GM13977 (cell line): ENCODE measurements at regions not wholly inside any gene's neighbourhood (a gene's known extent, or its start where the extent isn't known, plus 50 kb on each side); places are given as distances from the start of the nearest gene placed in this dataset.

Experiments
- DNase-seq: peaks from one replicate; pipeline ENCODE4 v3.0.0; 2012; ENCODE audit warnings: low spot score
- in situ Hi-C: fragments of 300-500 bp; cut with MboI; formaldehyde crosslinking; loops from one replicate; pipeline ENCODE4 v1.12.0; 2022; ENCODE audit warnings: low sequenced_read_pairs, low pct_unique_long_range_greater_than_20kb, mixed read lengths, inconsistent platforms; ENCODE audit not compliant: unreplicated experiment
- TF ChIP-seq, protein P1 (sequence below): IDR thresholded peaks from 2 replicates; pipeline ENCODE4 v1.5.1; 2012; ENCODE audit warnings: mild to moderate bottlenecking, control low read depth; ENCODE audit not compliant: insufficient read depth; ENCODE audit errors: extremely low read depth, missing control alignments

- TF ChIP-seq, protein P1, sequence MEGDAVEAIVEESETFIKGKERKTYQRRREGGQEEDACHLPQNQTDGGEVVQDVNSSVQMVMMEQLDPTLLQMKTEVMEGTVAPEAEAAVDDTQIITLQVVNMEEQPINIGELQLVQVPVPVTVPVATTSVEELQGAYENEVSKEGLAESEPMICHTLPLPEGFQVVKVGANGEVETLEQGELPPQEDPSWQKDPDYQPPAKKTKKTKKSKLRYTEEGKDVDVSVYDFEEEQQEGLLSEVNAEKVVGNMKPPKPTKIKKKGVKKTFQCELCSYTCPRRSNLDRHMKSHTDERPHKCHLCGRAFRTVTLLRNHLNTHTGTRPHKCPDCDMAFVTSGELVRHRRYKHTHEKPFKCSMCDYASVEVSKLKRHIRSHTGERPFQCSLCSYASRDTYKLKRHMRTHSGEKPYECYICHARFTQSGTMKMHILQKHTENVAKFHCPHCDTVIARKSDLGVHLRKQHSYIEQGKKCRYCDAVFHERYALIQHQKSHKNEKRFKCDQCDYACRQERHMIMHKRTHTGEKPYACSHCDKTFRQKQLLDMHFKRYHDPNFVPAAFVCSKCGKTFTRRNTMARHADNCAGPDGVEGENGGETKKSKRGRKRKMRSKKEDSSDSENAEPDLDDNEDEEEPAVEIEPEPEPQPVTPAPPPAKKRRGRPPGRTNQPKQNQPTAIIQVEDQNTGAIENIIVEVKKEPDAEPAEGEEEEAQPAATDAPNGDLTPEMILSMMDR, result no peak
- no peak for DNase-seq
- in situ Hi-C loops, result no loop called here
These were observed 253.8 kb downstream of the GPD2 start for GRCh38 chr2:156689939-156690338.

DNA sequence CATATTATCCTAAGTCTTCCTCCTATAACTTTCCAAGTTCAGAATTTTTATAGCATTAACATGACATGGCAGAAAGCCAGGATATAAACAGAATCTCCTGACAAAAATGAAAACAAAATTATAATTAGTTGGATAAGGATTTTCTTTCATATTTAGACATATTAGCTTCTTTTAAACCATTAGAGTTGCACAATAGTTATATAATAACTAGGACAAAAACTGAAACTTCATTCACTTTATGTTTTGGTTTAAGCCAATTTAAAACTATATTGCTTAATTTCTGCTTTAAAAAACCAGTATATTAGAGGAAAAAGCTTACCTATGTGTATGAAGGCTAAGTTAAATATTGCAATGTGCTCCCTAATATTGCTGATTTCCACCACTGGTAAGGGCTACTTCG lies 254.8 kb downstream of the GPD2 start:
- in situ Hi-C loops, result no loop called here
- no peak for DNase-seq
- TF ChIP-seq, protein P1, result no peak

DNA sequence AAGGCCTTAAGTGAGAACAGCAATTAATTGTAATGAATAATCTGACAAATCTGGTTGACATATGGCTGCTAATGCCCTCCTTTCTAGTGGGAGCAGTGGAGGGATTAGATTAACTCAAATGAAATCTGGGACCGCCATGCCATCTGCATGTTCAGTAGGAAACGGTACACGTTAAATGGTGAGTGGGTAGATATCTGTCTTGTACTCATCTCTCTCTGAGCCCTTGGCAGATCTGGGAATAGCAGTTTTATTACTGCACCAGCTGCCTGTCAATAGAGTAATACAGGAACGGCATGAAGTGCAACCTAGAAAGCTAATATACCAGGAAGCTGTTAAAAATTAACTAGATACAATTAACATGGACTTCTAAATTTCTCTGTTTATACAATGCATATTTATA lies 258.8 kb downstream of the GPD2 start:
- in situ Hi-C loops, result no loop called here
- TF ChIP-seq, protein P1, result no peak
- no peak for DNase-seq

DNA sequence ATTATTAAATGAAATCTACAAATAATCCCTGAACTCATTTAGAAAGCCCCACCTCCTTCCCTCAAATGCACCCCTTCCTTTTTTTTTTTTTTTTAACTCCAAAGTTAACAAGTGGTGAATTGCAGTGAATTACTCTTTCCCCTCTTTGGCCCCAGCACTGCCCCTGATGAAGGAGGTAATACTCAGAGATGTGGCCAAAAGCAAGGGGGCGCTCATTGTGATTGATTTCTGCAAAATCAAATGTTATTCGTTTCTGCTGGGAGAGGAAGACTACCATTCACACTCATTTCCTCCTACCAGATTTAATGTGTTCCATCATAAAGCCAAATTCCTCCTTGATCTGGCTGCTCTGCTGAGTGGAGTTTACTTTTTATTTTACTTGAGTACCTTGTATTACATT lies 259.4 kb downstream of the GPD2 start:
- in situ Hi-C loops, result no loop called here
- TF ChIP-seq, protein P1, result no peak

GRCh38 chr2:156697906-156698305 lies 261.7 kb downstream of the GPD2 start:
- DNase-seq, result no peak
- TF ChIP-seq, protein P1, result no peak
- in situ Hi-C loops, result no loop called here

More for the DNA sequence above, 259.4 kb downstream of the GPD2 start:
- DNase-seq, result no peak

DNA sequence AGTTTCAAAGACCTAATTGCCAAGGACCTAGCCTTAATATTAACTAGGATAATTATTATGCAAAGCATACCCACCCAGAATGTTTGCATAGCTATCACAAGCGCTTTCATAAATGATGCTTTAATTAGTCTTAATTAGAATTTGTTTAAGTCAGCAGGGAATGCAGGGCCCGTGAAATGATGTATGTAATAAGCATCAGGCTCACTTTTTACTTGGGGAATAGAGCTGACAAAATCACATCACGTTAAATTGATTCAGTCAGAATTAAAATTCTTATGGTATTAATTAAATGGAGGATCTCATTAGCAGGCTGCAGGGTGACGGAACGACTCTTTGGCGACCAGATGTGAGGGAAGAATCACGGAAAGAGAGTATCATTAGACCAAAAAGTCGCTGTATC lies 264.5 kb downstream of the GPD2 start:
- in situ Hi-C loops, result no loop called here
- TF ChIP-seq, protein P1, result no peak
- DNase-seq, result no peak

GRCh38 chr2:156702541-156702940 lies 266.4 kb downstream of the GPD2 start:
- in situ Hi-C loops, result no loop called here
- no peak for DNase-seq
- TF ChIP-seq, protein P1, result no peak
